ENCODE measurements at regions not wholly inside any gene's neighbourhood (a gene's known extent, or its start where the extent isn't known, plus 50 kb on each side); places are given as distances from the start of the nearest gene placed in this dataset.
"Not testable (repeated sequence)": the region's sequence is repeated elsewhere in the genome, so short reads cannot be mapped to it uniquely, and the experiment has no call there.

DNA sequence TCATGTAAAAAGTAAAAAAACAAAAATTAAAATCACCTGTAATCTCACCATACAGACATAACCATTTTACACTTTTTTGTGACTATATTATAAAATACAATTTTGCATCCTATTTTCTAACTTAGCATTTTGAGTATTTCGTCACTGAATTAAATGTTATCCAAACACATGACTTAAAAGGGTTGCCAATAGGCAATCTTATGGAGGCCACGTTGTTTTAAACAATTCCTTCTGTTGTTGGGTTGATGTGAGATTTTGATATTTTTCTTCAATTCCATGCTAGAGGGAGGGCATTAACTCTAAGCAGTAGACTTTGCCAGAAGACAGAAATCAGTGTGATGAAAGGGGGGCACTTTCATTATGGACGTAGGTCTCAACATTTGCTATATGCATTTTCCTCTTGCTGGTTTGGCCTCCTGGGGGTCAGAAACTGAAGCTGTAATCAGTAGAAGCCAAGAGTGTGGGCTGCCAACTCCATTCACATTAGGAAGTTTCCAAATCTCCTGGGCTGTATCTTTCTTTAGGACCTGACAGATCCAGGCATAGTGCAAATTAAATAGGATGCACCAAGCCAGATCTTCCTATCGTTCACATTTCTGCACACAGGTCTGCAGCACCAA, 614.2 kb upstream of the CLINT1 start:
- DNase-seq, result peak; percentile 69

DNA sequence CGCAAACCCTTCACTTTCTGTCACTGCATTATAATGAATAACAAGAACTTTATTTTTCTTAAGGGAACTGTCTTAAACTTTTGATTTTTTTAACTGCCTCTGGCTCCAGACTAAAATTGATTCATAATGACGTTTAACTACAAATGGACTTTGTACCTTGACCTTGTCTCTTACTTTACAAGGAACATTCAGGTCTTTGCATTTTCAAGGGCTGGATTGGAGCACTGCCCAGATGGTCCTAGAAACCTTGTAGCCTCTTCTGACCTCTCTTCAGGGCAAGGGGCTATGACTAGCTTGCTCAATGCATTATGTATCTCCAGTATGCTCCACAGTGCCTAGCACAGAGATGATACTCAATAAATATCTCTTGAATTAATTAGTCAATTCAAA, 612.6 kb upstream of the CLINT1 start:
- DNase-seq, result no peak

DNA sequence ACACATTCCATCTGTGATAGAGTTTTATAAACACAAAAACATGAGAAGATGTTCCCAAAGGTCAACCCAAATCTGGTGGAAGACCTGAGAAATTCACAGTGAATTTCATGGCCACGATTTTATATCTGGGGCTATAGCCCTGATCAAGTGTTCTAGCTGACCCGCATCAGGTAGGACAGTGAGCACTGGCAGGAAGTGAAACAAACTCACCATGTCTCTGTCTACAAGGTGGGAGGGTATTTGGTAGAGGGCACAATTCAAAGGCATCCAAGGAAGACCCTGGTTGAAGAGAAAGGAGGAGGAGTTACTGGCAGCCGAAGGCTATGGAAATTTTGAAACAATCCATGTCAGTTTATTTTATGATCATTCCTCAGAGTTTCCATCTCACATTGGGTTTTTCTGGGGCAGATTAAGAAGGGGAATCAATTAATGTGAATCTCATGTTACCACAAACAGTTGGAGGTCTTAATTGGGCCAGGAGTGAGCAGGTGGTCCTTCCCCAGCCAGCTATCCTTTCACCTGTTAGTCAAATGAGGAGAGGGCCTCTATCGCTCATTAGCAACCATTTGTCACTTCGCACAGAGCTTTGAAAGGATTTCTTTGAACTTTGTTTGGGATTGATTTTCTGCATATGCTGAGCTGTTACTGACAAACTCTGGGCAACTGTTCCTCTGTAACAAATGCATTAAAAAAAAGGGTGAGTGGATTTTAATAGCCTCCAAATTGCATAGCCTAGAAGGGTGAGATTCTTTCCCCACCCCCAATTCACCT, 612.0 kb upstream of the CLINT1 start:
- DNase-seq, result no peak

DNA sequence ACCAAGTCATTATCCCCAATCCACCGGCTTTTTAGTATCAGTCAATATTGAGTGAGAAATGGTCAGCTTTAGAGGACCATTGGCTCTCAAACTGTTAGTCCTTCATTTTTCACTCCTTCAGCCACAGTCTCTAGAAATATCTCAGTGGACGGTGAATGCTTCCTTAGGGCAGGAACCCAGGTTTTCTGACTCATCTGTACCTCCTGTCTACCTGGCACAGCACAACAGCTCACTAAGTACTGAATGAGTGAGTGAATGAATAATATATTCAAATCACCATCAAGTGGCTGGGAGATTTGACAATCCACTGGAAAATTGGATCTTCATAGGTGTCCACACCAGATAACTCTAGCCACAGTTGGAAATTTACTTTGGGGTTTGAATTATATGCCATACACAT, 609.5 kb upstream of the CLINT1 start:
- DNase-seq, result no peak

DNA sequence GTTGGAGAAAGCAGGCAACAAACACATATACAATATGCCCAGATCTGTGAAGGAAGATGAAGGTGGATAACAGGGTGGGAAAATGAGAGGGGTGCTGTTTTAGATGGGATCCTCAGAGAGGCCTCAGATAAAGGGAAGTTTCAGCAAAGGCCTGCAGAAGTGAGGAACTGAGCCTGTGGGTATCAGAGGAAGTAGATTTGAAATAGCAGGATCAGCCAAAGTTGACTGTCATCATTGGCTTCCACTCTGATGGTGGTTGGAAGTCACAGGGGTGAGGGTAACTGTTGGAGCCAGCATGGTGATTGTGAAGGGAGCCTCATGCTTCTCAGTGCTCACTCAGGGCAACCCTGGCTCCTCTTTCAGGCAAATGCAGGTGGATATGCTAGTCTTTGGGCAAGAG, 607.2 kb upstream of the CLINT1 start:
- no peak for DNase-seq

DNA sequence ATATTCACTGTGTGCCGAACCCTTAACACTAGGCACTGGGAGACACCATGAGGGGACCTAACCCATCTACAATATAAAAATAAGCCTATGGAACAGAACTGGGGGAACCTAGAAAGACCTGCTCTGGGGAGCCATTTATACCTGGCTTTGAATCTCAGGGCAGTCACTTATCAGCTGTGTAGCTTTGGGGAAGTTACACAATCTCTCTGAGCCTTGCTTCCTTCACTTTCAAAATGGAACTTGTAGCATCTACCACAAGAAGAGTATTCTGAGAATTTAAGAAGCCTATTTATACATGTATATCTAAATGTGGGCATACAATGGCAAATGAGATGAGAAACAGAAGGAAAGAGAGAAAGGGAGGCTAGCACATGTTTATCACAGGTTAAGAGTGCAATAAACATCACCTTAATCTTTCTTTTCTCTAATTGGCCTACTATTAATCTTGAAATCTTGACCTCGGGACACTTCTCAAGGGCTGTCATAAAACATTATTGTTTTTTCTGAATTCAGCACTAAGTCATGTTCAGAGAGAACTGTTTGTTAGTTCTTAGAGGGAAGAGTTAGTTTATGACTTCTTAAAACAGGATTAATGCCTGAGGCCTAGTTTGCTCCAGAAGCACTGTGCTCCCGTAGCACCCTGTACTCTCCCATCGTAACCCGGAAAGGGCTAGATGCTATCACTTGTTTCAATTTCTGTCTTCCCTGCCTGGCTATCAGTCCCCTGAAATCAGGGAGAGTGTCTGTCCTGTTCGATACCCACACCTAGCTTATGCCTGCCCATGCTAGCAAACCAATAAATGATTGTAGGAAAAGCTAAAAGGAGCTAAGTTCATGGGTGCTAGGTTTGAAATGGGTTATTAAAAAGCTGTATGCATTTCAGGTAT, 606.4 kb upstream of the CLINT1 start:
- DNase-seq, result no peak

DNA sequence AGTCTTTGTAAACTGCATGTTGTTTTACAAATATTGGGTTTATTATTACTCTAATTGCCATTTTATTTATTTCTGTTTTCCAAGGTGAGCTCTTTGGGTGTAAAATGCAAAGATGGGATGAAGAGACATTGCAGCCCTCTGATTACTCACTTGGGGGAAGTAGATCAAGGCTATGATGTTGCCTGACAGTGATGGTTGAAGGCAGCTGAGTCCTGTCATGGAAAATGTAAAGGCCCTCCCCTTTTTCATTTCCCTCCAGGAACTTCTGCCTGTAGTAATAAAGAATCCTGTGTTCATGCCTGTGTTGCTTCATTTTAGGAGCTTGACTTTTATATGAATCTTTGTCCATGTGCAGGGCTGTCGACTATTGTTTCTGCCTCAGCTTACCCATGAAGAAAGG, 605.4 kb upstream of the CLINT1 start:
- peak; percentile 56 for DNase-seq

DNA sequence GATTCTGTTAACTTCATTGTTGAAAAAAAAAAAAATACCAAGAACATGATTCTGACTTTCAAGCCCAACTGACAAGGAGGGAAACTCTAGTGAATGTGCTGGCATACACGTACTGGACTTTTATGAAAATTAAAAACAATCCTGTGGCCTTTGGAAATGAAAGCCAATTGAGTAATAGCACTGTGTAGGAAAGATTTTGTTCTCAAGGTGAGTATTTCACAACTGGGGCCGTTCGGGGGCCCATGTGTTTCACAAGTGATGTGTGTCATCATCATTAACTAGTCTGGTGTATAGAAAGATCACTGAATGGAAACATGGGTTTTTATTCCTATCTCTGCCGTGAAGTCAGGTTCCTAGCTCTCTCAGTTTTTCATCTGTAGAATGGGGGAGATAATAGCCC, 605.0 kb upstream of the CLINT1 start:
- peak; percentile 55 for DNase-seq

DNA sequence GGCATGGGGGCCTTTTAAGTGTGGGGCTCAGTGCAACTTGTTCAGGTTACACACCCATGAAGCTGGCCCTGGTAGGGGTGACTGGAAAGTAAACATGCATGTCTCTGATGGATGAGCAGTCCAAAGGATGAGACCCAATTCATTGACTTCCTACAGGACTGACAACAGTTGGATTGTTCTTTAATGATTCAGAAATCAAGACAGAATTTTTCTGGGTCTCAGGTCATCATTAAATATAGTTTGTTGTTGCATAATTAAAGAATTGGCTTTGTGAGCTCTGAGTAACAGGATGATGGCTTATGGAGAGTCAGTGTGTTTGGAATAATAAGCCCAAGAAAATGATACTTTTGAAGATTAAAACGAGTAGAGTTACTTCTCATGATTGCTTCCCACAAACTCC, 604.2 kb upstream of the CLINT1 start:
- no peak for DNase-seq

DNA sequence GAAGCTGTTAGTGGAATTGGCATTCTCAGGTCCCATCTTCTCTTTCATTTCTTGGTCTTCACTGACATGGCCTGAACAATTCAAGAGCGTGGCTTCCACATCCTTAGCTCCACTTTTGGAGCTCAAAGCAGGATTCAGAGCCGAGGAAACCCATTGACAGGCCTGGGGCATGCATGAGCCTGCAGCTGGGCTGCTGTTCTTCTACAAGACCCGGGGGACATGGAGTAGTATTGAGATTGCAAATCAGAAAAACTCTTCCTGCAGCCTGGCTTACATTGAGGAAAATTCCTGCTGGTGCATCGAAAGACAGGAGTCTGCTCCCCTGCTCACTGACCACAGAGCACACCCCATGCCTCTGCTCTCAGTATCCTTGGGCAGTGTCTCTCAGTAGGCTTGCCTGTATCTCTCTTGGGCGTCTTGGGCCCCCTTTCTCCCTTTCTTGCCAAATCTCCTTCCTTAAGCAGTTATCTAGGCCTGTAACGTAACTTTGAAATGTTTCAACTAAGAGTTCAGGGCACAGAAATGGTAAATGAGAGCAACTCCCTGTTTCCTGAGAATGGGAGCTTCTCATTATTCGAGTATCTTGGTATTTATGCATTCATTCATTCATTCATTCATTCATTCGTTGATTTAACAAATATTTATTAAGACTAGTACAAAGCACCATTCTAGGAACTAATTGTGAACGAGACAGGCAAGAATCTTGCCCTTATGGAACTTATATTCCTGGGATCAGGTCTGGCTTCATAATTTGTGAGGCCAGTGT, 603.6 kb upstream of the CLINT1 start:
- peak; percentile 60 for DNase-seq

DNA sequence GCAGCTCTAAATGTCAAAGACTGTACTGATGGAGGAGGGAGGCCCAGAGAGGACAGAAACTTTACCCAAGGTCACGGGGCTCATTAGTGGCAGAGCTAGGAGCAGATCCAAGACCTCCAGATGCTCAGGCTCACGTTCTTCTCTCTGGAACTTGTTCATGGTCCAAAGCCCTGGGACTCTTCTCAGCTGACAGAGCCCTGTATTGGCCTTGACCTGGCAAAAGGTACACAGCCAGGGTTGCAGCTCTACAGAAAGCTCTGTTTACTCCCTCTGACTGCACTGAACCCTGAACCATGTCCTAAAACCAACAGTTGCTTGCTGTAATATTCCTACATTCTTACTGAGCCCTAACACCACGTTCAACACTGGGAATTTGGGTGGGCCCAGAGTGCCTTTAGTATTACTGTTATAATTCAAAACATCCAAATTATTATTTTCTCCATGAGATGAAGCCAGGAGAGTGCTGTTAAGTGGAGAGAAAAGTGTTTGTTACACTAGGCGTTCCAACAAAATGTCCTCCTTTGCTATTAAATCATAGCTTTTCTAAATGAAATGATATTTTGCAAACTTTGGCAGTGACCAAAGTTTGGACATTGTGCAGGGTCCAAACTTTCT, 602.4 kb upstream of the CLINT1 start:
- peak; percentile 72 for DNase-seq

DNA sequence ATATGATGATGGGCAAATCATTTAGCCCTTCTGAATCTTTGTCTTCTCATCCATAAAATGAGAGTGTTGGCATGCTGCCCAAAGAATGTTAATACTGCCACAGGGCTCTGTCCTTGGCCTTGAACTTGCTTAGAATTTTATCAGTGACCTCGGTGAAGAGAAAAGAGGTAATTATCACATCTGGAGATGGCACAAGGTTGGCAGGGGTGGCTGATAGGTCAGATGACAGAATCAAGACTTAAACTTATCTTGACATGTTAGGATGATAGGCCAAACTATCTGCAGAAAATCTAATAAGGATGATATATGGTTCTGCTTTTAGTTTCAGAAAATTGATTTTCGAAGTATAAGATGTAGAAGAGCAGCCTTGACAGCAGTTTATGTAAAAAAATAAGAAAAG, 599.1 kb upstream of the CLINT1 start:
- no peak for DNase-seq

DNA sequence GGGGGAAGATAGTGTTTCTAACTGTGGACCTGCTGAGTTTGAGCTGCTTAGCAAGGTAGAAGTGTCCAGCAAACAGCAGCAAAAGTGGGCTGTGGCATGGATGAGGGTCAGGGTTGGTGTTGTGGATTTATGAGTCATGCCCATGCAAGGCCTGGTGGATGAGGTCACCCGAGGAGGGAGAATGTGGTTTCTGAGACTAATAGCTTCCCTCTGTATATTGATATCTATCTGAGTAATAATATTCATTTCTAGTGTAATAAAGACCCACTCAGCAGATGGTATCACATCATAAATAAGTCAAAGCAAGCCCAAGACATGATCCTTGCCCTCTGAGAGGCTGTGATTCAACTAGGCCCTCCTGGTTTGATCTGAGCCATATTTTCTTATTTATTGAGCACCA, 597.8 kb upstream of the CLINT1 start:
- no peak for DNase-seq

DNA sequence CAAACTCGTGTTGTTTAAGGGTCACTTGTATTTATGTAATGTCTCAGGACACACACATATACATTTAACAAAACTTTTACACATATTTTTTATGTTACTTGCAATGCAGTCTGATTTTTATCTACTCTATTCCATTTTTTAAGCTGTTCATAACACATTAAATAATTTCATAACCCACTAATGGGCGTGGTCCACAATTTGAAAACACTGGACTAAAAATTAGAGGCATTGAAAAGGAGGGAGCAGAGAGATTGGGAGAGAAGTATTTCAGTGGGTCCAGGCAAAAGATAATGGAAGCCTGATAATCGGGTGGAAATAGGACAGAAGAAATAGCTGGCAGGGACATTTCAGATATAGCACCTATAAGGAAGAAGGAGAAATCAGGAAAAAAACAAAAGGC, 597.3 kb upstream of the CLINT1 start:
- DNase-seq, result no peak

DNA sequence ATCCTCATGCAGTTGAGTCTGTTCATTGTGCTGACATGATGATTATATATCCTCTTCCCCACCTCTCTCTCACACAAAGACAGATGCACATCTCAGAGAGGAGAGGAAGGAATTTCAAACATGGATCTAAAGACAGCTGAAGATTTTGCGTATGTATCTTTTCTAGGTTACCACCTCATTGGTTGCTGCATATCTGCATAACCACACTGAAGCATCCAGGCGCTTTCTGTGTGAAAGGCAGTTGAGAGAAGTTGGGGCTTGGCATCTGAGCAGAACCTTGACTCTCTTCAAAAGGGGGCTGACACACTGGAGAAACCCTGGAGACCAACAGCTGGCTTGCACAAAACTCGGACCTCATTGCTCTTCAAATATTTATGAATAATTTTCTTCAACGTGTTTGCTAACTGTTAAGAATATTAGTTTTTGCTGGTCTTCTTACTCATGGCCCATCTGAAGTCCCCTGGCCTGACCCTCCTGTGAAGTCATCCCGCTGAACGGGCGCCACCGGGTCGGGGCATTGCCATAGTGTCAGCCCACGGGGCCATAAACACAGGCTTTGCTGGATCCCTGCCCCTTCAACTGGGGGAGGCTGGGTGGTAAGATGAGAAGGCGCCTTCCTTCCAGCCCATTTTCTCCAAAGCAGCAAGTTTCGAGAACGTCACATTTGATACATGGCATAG, 593.2 kb upstream of the CLINT1 start:
- peak; percentile 76 for DNase-seq

DNA sequence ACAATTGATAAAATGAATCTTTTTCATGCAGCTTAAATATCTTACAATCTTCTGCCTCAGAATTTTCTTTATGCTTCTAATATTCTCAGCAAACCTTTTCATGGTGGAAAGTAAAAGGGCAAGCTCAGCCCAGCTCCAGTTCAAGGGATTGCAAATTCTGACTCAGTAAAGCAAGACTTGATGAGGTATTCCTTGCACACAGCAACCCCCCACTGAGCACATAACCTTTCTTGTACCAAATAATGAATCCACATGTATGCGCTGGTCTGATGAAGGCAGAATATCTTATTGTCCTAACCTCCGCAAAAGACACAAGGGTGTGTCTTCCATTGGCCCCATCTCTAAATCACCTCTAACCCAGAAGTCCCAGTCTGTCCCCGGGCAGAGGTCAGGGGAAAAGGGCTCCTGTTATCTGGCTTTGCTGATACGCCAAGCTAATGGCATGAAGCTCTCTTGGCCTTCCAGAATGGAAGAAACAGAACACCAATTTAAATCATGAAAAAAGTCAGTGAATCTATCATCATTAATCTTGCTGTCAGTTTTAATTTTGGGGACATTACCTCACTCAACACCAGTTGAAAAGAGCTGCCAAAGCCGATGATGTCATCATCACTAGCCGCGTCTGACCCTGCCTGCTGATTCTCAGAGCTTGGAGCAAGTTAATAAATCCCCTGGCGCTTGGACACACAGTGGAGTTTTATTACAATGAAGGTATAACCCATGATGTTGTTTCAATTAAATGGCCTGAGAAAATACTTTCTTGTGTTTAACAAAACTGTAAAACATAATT, 592.5 kb upstream of the CLINT1 start:
- peak; percentile 66 for DNase-seq

DNA sequence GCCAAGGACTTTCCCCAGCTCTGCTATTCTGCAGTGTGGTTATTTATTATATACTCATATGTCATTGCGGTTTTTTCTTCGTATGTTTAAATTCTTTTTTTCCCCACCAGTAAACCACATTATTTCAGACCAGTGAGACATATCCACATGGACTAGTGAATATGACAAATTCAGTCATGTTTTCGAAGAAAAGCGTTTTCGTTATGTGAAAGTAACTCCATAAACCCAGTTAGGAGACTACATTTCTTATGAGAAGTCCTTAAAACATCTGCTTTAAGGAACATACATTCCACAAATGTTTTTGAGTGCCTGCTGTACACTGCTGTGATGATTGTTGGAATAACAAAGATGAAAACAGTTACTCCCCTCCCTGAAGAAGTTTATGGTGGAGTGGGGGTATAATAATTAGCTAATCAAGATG, 591.8 kb upstream of the CLINT1 start:
- no peak for DNase-seq

DNA sequence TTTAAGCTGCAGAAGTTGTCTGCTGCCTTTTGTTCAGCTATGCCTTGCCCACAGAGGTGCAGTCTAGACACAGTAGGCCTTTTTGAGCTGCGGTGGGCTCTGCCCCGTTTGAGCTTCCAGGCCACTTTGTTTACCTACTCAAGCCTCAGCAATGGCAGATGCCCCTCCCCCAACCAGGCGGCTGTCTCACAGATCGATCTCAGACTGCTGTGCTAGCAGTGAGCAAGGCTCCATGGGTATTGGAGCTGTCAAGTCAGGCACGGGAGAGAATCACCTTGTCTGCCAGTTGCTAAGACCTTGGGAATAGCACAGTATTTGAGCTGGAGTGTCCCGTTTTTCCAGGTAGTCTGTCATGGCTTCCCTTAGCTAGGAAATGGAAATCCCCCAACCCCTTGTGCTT, 587.8 kb upstream of the CLINT1 start:
- not testable (repeated sequence) for DNase-seq

DNA sequence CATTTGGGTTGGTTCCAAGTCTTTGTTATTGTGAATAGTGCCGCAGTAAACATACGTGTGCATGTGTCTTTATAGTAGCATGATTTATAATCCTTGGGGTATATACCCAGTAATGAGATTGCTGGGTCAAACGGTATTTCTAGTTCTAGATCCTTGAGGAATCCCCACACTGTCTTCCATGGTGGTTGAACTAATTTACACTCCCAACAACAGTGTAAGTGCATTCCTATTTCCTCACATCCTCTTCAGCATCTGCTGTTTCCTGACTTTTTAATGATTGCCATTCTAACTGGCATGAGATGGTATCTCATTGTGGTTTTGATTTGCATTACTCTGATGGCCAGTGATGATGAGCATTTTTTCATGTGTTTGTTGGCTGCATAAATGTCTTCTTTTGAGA, 580.3 kb upstream of the CLINT1 start:
- not testable (repeated sequence) for DNase-seq

DNA sequence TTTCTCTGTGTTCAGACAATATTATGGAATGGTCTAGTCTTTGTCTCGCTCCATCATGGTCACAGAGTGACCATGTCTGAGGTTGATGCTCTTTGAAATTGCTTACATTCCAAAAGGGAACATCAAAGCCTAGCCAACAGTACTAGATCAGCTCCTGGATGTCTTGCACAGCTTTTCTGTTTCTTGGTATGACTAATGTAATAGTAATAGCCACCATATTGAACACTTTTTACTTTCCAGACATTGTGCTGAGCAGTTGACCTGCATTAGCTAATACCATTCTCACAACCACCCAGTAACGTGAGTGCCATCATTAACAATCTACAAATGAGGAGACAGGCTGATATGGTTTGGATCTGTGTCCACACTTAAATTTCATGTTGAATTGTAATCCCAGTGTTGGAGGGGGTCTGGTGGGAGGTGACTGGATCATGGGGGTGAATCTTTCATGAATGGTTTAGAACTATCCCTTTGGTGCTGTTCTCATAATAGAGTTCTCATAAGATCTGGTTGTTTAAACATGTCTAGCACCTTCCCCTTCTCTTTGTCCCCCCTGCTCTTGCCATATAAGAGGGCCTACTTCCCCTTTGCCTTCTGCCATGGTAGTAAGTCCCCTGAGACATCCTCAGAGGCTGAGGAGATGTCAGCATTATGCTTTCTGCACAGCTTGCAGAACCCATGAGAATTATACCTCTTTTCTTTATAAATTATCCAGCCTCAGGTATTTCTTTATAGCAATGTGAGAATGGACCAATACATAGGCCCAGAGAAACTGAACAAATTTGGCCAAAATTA, 577.5 kb upstream of the CLINT1 start:
- no peak for DNase-seq
